ENCODE measurements at regions not wholly inside any gene's neighbourhood (a gene's known extent, or its start where the extent isn't known, plus 50 kb on each side); places are given as distances from the start of the nearest gene placed in this dataset.

DNA sequence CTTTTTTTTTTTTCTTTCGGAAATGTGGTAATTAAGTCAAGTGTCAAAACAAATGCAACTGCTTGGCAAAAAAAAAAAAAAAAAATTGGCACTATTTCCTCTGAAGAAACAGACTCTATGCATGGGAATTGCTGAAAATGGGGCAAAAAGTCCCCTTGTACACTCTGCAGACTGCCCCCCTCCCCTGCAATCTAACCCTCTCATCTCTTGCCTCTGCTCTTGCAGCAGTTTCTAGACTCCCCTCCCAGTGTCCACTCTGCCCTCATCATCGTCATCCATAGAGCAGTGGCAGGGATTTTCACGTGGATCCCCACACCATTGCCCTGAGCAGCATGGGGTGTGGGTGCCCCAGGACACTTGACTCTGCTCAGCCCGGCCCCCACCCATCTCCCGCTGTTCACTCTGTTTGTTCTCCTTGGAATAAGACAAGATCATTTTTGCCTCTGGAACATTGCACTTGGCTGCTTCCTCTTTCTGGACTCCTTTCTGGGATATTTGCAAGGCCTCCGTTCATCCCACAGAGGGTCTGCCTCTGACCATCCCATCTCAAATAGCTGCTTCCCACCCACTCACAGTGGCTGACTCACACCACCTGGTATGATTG lies 213.9 kb downstream of the ACKR3 start:
- intact Hi-C loops (cut with micrococcal nuclease; ENCODE audit: unreplicated experiment): no loop called here
- FAIRE-seq (no peak), ATAC-seq (no peak), DNase-seq (ENCODE audit: low spot score) (no peak)
- no TSS peak for BruUV-seq (replicated peaks)
- in situ Hi-C loops (cut with HindIII; ENCODE audit: extremely low pct_ligation_motif_present, low pct_unique_long_range_greater_than_20kb): no loop called here
- Histone ChIP-seq H3K79me2 (ENCODE audit: insufficient read depth, low read length) (no peaks in the 10 kb centered on the region), H3K9me3 (ENCODE audit: low read length) (no peaks in the 10 kb centered on the region), H2AFZ (ENCODE audit: low read length) (no peak overlapping the region), H3K4me2 (ENCODE audit: low read depth, low read length) (no peak overlapping the region), H3K27me3 (ENCODE audit: control insufficient read depth in 1 of 2, insufficient read depth in 2 of 2, low read length in 2 of 2) (0 out of 5 replicates have a peak, but pooled peaks cover 0 to 7% of the 10 kb centered on the region in 2 experiments), H3K4me3 (replicated peaks in 1 of 3; ENCODE audit: insufficient read depth in 1 of 3, low read depth in 2 of 3, low read length in 3 of 3) (no peak overlapping the region), H3K4me1 (ENCODE audit: insufficient read depth, low read length) (no peaks in the 10 kb centered on the region), H3K27ac (ENCODE audit: extremely low read length, insufficient read depth, low read length) (no peak overlapping the region), H3K36me3 (replicated peaks in 1 of 2; ENCODE audit: control insufficient read depth in 1 of 2, insufficient read depth in 2 of 2, low read length in 2 of 2) (no peaks in the 10 kb centered on the region), H3K9ac (ENCODE audit: insufficient read depth, low read depth, low read length) (no peak overlapping the region), H4K20me1 (ENCODE audit: insufficient read depth, low read length) (no peaks in the 10 kb centered on the region)
- ChIA-PET CTCF (ENCODE audit: low intra/inter-chr PET ratio, low total read pairs) (no interaction called here), POLR2A (no interaction called here)
- WGBS (ENCODE audit: low lambda C conversion rate): 48% methylated on average over 6 of the region's 6 CpGs
- TF ChIP-seq KLF12 (CRISPR knock-in tag; IDR thresholded peaks at IDR 0.05; ENCODE audit: borderline replicate concordance): no peak
- TF ChIP-seq, protein P1, sequence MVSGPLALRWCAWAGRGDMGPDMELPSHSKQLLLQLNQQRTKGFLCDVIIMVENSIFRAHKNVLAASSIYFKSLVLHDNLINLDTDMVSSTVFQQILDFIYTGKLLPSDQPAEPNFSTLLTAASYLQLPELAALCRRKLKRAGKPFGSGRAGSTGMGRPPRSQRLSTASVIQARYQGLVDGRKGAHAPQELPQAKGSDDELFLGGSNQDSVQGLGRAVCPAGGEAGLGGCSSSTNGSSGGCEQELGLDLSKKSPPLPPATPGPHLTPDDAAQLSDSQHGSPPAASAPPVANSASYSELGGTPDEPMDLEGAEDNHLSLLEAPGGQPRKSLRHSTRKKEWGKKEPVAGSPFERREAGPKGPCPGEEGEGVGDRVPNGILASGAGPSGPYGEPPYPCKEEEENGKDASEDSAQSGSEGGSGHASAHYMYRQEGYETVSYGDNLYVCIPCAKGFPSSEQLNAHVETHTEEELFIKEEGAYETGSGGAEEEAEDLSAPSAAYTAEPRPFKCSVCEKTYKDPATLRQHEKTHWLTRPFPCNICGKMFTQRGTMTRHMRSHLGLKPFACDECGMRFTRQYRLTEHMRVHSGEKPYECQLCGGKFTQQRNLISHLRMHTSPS (CRISPR knock-in tag; IDR thresholded peaks at IDR 0.05; ENCODE audit: low read depth): no peak
- no peak for TF ChIP-seq ZNF589 (CRISPR knock-in tag; conservative IDR thresholded peaks at IDR 0.05)
- TF ChIP-seq UBTF (CRISPR knock-in tag; IDR thresholded peaks at IDR 0.05): no peak
- TF ChIP-seq FOXC1 (CRISPR knock-in tag; IDR thresholded peaks at IDR 0.05; ENCODE audit: borderline replicate concordance): no peak
- no peak for TF ChIP-seq MAFF (IDR thresholded peaks at IDR 0.05; ENCODE audit: low read depth, low read length)
- TF ChIP-seq ZNF430 (CRISPR knock-in tag; IDR thresholded peaks at IDR 0.05): no peak
- no peak for TF ChIP-seq HINFP (CRISPR knock-in tag; IDR thresholded peaks at IDR 0.05; ENCODE audit: low read depth)
- TF ChIP-seq ZNF549 (CRISPR knock-in tag; IDR thresholded peaks at IDR 0.05): no peak
- TF ChIP-seq PHF21A (CRISPR knock-in tag; IDR thresholded peaks at IDR 0.05): no peak
- TF ChIP-seq TOPORS (CRISPR knock-in tag; IDR thresholded peaks at IDR 0.05): no peak
- TF ChIP-seq, protein P2, sequence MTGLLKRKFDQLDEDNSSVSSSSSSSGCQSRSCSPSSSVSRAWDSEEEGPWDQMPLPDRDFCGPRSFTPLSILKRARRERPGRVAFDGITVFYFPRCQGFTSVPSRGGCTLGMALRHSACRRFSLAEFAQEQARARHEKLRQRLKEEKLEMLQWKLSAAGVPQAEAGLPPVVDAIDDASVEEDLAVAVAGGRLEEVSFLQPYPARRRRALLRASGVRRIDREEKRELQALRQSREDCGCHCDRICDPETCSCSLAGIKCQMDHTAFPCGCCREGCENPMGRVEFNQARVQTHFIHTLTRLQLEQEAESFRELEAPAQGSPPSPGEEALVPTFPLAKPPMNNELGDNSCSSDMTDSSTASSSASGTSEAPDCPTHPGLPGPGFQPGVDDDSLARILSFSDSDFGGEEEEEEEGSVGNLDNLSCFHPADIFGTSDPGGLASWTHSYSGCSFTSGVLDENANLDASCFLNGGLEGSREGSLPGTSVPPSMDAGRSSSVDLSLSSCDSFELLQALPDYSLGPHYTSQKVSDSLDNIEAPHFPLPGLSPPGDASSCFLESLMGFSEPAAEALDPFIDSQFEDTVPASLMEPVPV (CRISPR knock-in tag; IDR thresholded peaks at IDR 0.05): no peak
- TF ChIP-seq ZNF550 (CRISPR knock-in tag; IDR thresholded peaks at IDR 0.05; ENCODE audit: borderline replicate concordance): no peak
- TF ChIP-seq, protein P3, sequence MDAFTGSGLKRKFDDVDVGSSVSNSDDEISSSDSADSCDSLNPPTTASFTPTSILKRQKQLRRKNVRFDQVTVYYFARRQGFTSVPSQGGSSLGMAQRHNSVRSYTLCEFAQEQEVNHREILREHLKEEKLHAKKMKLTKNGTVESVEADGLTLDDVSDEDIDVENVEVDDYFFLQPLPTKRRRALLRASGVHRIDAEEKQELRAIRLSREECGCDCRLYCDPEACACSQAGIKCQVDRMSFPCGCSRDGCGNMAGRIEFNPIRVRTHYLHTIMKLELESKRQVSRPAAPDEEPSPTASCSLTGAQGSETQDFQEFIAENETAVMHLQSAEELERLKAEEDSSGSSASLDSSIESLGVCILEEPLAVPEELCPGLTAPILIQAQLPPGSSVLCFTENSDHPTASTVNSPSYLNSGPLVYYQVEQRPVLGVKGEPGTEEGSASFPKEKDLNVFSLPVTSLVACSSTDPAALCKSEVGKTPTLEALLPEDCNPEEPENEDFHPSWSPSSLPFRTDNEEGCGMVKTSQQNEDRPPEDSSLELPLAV (CRISPR knock-in tag; conservative IDR thresholded peaks at IDR 0.05; ENCODE audit: low read depth): no peak
- no peak for TF ChIP-seq MED8 (CRISPR knock-in tag; IDR thresholded peaks at IDR 0.05; ENCODE audit: insufficient replicate concordance)
- TF ChIP-seq HOXA5 (CRISPR knock-in tag; IDR thresholded peaks at IDR 0.05): no peak

Data from HepG2 (cell line).